A673 (cell line): ENCODE measurements at regions not wholly inside any gene's neighbourhood (a gene's known extent, or its start where the extent isn't known, plus 50 kb on each side); places are given as distances from the start of the nearest gene placed in this dataset.

Experiments
- EZH2 ChIP-seq: fragments of 200-600 bp; sonication (generic); IDR thresholded peaks from 2 replicates; pipeline ENCODE4 v1.6.1; 2017; ENCODE audit warnings: borderline replicate concordance, low read depth, mild to moderate bottlenecking, mixed read lengths, antibody characterized with exemption, low read length; ENCODE audit not compliant: poor library complexity, severe bottlenecking
- TF ChIP-seq, protein P1 (sequence below): fragments of 300-800, 200-600 bp; sonication (generic); conservative IDR thresholded peaks from 2 replicates; pipeline ENCODE4 v1.5.1; 2017; ENCODE audit warnings: low read depth, mild to moderate bottlenecking, antibody characterized with exemption, low read length, moderate library complexity, mixed read lengths

GRCh38 chr3:73255609-73256029, 194.2 kb downstream of the EBLN2 start:
- TF ChIP-seq, protein P1, sequence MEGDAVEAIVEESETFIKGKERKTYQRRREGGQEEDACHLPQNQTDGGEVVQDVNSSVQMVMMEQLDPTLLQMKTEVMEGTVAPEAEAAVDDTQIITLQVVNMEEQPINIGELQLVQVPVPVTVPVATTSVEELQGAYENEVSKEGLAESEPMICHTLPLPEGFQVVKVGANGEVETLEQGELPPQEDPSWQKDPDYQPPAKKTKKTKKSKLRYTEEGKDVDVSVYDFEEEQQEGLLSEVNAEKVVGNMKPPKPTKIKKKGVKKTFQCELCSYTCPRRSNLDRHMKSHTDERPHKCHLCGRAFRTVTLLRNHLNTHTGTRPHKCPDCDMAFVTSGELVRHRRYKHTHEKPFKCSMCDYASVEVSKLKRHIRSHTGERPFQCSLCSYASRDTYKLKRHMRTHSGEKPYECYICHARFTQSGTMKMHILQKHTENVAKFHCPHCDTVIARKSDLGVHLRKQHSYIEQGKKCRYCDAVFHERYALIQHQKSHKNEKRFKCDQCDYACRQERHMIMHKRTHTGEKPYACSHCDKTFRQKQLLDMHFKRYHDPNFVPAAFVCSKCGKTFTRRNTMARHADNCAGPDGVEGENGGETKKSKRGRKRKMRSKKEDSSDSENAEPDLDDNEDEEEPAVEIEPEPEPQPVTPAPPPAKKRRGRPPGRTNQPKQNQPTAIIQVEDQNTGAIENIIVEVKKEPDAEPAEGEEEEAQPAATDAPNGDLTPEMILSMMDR, result no peak
- TF ChIP-seq EZH2, result no peak
